Endodermal cell (in vitro differentiated cells): ENCODE measurements at regions not wholly inside any gene's neighbourhood (a gene's known extent, or its start where the extent isn't known, plus 50 kb on each side); places are given as distances from the start of the nearest gene placed in this dataset.

ENCODE experiments used
- DNase-seq: peaks from one replicate; pipeline ENCODE4 v3.0.0-alpha.2; 2017
- H3K27ac ChIP-seq: 2 replicates; pipeline ENCODE4 v1.5.1; 2013; ENCODE audit warnings: mild to moderate bottlenecking, low read depth, low read length, moderate library complexity
- H3K27me3 ChIP-seq: 2 replicates; pipeline ENCODE4 v1.6.1; 2013; ENCODE audit warnings: mild to moderate bottlenecking, low read length, moderate library complexity; ENCODE audit not compliant: insufficient read depth, control insufficient read depth, poor library complexity, severe bottlenecking
- H3K36me3 ChIP-seq: 2 replicates; pipeline ENCODE4 v1.7.0; 2013; ENCODE audit warnings: mild to moderate bottlenecking, low read length, moderate library complexity; ENCODE audit not compliant: control insufficient read depth, insufficient read depth
- H3K4me1 ChIP-seq: one replicate; pipeline ENCODE4 v1.7.0; 2013; ENCODE audit warnings: low read length; ENCODE audit not compliant: control insufficient read depth, insufficient read depth
- H3K4me3 ChIP-seq: 2 replicates; pipeline ENCODE4 v1.5.1; 2013; ENCODE audit warnings: mild to moderate bottlenecking, low read length, moderate library complexity
- H3K9ac ChIP-seq: 2 replicates; pipeline ENCODE4 v1.6.1; 2013; ENCODE audit warnings: mild to moderate bottlenecking, low read length, moderate library complexity; ENCODE audit not compliant: poor library complexity, severe bottlenecking; ENCODE audit errors: extremely low read depth
- H3K9me3 ChIP-seq: 2 replicates; pipeline ENCODE4 v1.6.1; 2013; ENCODE audit warnings: mild to moderate bottlenecking, low read length, moderate library complexity; ENCODE audit not compliant: control insufficient read depth
- H3K27ac Mint-ChIP-seq: 2 replicates; pipeline ENCODE4 v1.8.0; 2020; ENCODE audit warnings: mixed read lengths
- H3K27me3 Mint-ChIP-seq: 2 replicates; pipeline ENCODE4 v1.8.0; 2021; ENCODE audit warnings: mild to moderate bottlenecking, mixed read lengths; ENCODE audit not compliant: insufficient read depth
- H3K36me3 Mint-ChIP-seq: 2 replicates; pipeline ENCODE4 v1.8.0; 2020; ENCODE audit warnings: low read depth, mixed read lengths
- H3K4me1 Mint-ChIP-seq: 2 replicates; pipeline ENCODE4 v1.8.0; 2020; ENCODE audit warnings: mixed read lengths
- H3K4me3 Mint-ChIP-seq: 2 replicates; pipeline ENCODE4 v1.8.0; 2020; ENCODE audit warnings: mild to moderate bottlenecking, moderate library complexity, mixed read lengths
- H3K9me3 Mint-ChIP-seq: 2 replicates; pipeline ENCODE4 v1.8.0; 2020; ENCODE audit warnings: mild to moderate bottlenecking, mixed read lengths
- CTCF ChIP-seq: fragments of 200-600 bp; sonication (generic); conservative IDR thresholded peaks from 2 replicates; pipeline ENCODE4 v1.5.0; 2021; ENCODE audit warnings: antibody characterized with exemption, mild to moderate bottlenecking
- WGBS, 2 experiments: methylation state at CpG; one replicate each; pipeline versions ENCODE4 v1.1.5 to v1.1.7; 2013; ENCODE audit warnings: missing lambda C conversion rate in 2 of 2, mixed read lengths in 1 of 2; ENCODE audit not compliant: insufficient coverage in 1 of 2, insufficient read length in 1 of 2; 5-methylcytosine and 5-hydroxymethylcytosine counted together

- H3K36me3 Mint-ChIP-seq, result no peaks in the 10 kb centered on the region
- Histone ChIP-seq H3K9me3 (peaks cover 16% of the 10 kb centered on the region), H3K36me3 (no peaks in the 10 kb centered on the region), H3K27me3 (no peaks in the 10 kb centered on the region), H3K4me1 (peaks cover 9% of the 10 kb centered on the region), H3K9ac (no peak overlapping the region), H3K4me3 (no peak overlapping the region), H3K27ac (no peak overlapping the region)
- H3K27ac Mint-ChIP-seq, result peak overlapping the region; percentile 40
- DNase-seq, result peak; percentile 70
- TF ChIP-seq CTCF, result no peak
- H3K9me3 Mint-ChIP-seq, result peaks cover 16% of the 10 kb centered on the region
- H3K27me3 Mint-ChIP-seq, result no peaks in the 10 kb centered on the region
- H3K4me1 Mint-ChIP-seq, result peaks cover 41% of the 10 kb centered on the region
- no peak overlapping the region for H3K4me3 Mint-ChIP-seq
- 41 to 44% methylated on average over 5 of the region's 5 CpGs for WGBS, 2 experiments
Measured at GRCh38 chr3:151971814-151972579, 98.6 kb downstream of the SUCNR1 start.

GRCh38 chr3:151974067-151974466, 100.6 kb downstream of the SUCNR1 start:
- Mint-ChIP-seq H3K4me1 (peaks cover 41% of the 10 kb centered on the region), H3K9me3 (peaks cover 5% of the 10 kb centered on the region), H3K4me3 (no peak overlapping the region), H3K36me3 (no peaks in the 10 kb centered on the region), H3K27ac (no peak overlapping the region), H3K27me3 (no peaks in the 10 kb centered on the region)
- DNase-seq, result no peak
- Histone ChIP-seq H3K9me3 (no peaks in the 10 kb centered on the region), H3K36me3 (no peaks in the 10 kb centered on the region), H3K4me1 (peaks cover 9% of the 10 kb centered on the region), H3K27me3 (no peaks in the 10 kb centered on the region), H3K4me3 (no peak overlapping the region), H3K9ac (no peak overlapping the region), H3K27ac (no peak overlapping the region)
- WGBS, 2 experiments, result 41 to 58% methylated on average over 1 to 2 of the region's 3 CpGs
- TF ChIP-seq CTCF, result no peak

- no peak overlapping the region for H3K9ac ChIP-seq
- Mint-ChIP-seq H3K9me3 (peaks cover 5% of the 10 kb centered on the region), H3K4me3 (no peak overlapping the region), H3K27ac (no peak overlapping the region), H3K4me1 (peaks cover 30% of the 10 kb centered on the region), H3K27me3 (no peaks in the 10 kb centered on the region), H3K36me3 (no peaks in the 10 kb centered on the region)
- no peak for DNase-seq
- H3K4me1 ChIP-seq, result peaks cover 9% of the 10 kb centered on the region
- H3K27me3 ChIP-seq, result no peaks in the 10 kb centered on the region
- no peak for TF ChIP-seq CTCF
- WGBS, 2 experiments, result 95 to 96% methylated on average over 3 of the region's 3 CpGs
- H3K36me3 ChIP-seq, result no peaks in the 10 kb centered on the region
- H3K4me3 ChIP-seq, result no peak overlapping the region
- no peaks in the 10 kb centered on the region for H3K9me3 ChIP-seq
- no peak overlapping the region for H3K27ac ChIP-seq
Measured at GRCh38 chr3:151976211-151977050, 103.0 kb downstream of the SUCNR1 start.
